Fibroblast of skin of back (primary cell): ENCODE measurements at regions not wholly inside any gene's neighbourhood (a gene's known extent, or its start where the extent isn't known, plus 50 kb on each side); places are given as distances from the start of the nearest gene placed in this dataset.
"Not testable (repeated sequence)": the region's sequence is repeated elsewhere in the genome, so short reads cannot be mapped to it uniquely, and the experiment has no call there.

ENCODE experiments used
- DNase-seq: peaks from one replicate; pipeline ENCODE4 v3.0.0-alpha.2; 2013

GRCh38 chr14:105941226-105942166 lies 415.1 kb downstream of the TMEM121 start:
- no peak for DNase-seq

GRCh38 chr14:105942725-105943124 lies 416.3 kb downstream of the TMEM121 start:
- not testable (repeated sequence) for DNase-seq

- DNase-seq = no peak
These were observed 417.7 kb downstream of the TMEM121 start for GRCh38 chr14:105943973-105944602.

- no peak for DNase-seq
These were observed 418.5 kb downstream of the TMEM121 start for GRCh38 chr14:105944632-105945610.

GRCh38 chr14:105945896-105946295 lies 419.5 kb downstream of the TMEM121 start:
- no peak for DNase-seq

- DNase-seq = no peak
These were observed 421.2 kb downstream of the TMEM121 start for GRCh38 chr14:105947599-105947998.

- not testable (repeated sequence) for DNase-seq
These were observed 422.6 kb downstream of the TMEM121 start for GRCh38 chr14:105948955-105949354.

GRCh38 chr14:105950364-105950892 lies 424.0 kb downstream of the TMEM121 start:
- DNase-seq = not testable (repeated sequence)

GRCh38 chr14:105951399-105951798 lies 425.0 kb downstream of the TMEM121 start:
- no peak for DNase-seq

GRCh38 chr14:105952222-105952621 lies 425.8 kb downstream of the TMEM121 start:
- no peak for DNase-seq

- DNase-seq = no peak
These were observed 426.4 kb downstream of the TMEM121 start for GRCh38 chr14:105952826-105953225.

- DNase-seq = not testable (repeated sequence)
These were observed 435.2 kb downstream of the TMEM121 start for GRCh38 chr14:105961625-105962024.

- no peak for DNase-seq
These were observed 436.1 kb downstream of the TMEM121 start for GRCh38 chr14:105962532-105962931.

- no peak for DNase-seq
These were observed 441.9 kb downstream of the TMEM121 start for GRCh38 chr14:105968291-105968690.

- DNase-seq = not testable (repeated sequence)
These were observed 442.6 kb downstream of the TMEM121 start for GRCh38 chr14:105969026-105969425.

GRCh38 chr14:105970821-105971220 lies 444.4 kb downstream of the TMEM121 start:
- not testable (repeated sequence) for DNase-seq

GRCh38 chr14:105971593-105972500 lies 445.5 kb downstream of the TMEM121 start:
- no peak for DNase-seq

GRCh38 chr14:105974902-105975301 lies 448.5 kb downstream of the TMEM121 start:
- no peak for DNase-seq

- DNase-seq = no peak
These were observed 452.4 kb downstream of the TMEM121 start for GRCh38 chr14:105978618-105979295.

- no peak for DNase-seq
These were observed 453.1 kb downstream of the TMEM121 start for GRCh38 chr14:105979446-105979845.
